GM12891 (cell line): ENCODE measurements at regions not wholly inside any gene's neighbourhood (a gene's known extent, or its start where the extent isn't known, plus 50 kb on each side); places are given as distances from the start of the nearest gene placed in this dataset.

ENCODE experiments used
- POLR2A ChIP-seq: IDR thresholded peaks from 2 replicates; pipeline ENCODE4 v1.6.1; 2011; ENCODE audit warnings: low read depth, low read length, control low read depth
- POLR2AphosphoS5 ChIP-seq: IDR thresholded peaks from 2 replicates; pipeline ENCODE4 v1.6.1; 2011; ENCODE audit warnings: low read depth, low read length, control low read depth
- TAF1 ChIP-seq: IDR thresholded peaks from 2 replicates; pipeline ENCODE4 v1.6.1; 2011; ENCODE audit warnings: low read depth, low read length, control low read depth

GRCh38 chr15:35657679-35658311 lies 111.8 kb upstream of the DPH6 start:
- no peak for TF ChIP-seq POLR2AphosphoS5
- no peak for TF ChIP-seq TAF1
- TF ChIP-seq POLR2A, result no peak
